ENCODE measurements at regions not wholly inside any gene's neighbourhood (a gene's known extent, or its start where the extent isn't known, plus 50 kb on each side); places are given as distances from the start of the nearest gene placed in this dataset.

DNA sequence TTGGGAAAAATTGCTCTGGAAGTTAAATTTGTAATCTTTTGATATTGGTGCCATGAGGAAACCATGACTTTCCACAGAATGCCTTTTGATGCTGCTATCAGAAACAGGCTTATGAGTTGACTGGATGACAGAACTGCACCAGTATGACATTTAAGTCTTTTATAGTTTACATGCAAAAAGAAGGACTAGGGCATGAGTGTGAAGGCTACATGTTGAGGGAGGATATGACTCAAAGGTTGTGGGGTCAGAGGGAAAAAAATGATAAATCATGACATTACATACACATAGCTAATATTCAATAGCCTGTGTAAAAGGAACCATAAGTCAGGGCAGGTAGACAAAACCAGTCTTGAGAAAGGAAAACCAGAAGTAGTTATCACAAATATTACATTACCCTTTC is 182.2 kb downstream of the COL12A1 start (continued):
- TF ChIP-seq, protein P1, sequence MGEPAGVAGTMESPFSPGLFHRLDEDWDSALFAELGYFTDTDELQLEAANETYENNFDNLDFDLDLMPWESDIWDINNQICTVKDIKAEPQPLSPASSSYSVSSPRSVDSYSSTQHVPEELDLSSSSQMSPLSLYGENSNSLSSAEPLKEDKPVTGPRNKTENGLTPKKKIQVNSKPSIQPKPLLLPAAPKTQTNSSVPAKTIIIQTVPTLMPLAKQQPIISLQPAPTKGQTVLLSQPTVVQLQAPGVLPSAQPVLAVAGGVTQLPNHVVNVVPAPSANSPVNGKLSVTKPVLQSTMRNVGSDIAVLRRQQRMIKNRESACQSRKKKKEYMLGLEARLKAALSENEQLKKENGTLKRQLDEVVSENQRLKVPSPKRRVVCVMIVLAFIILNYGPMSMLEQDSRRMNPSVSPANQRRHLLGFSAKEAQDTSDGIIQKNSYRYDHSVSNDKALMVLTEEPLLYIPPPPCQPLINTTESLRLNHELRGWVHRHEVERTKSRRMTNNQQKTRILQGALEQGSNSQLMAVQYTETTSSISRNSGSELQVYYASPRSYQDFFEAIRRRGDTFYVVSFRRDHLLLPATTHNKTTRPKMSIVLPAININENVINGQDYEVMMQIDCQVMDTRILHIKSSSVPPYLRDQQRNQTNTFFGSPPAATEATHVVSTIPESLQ (CRISPR knock-in tag; conservative IDR thresholded peaks at IDR 0.05), result no peak
- no peak for TF ChIP-seq HNRNPUL1 (IDR thresholded peaks at IDR 0.05; ENCODE audit: low read depth, low read length)
- no peak for TF ChIP-seq PAWR (CRISPR knock-in tag; IDR thresholded peaks at IDR 0.05; ENCODE audit: borderline replicate concordance)
- no peak for TF ChIP-seq HMG20B (CRISPR knock-in tag; conservative IDR thresholded peaks at IDR 0.05)

DNA sequence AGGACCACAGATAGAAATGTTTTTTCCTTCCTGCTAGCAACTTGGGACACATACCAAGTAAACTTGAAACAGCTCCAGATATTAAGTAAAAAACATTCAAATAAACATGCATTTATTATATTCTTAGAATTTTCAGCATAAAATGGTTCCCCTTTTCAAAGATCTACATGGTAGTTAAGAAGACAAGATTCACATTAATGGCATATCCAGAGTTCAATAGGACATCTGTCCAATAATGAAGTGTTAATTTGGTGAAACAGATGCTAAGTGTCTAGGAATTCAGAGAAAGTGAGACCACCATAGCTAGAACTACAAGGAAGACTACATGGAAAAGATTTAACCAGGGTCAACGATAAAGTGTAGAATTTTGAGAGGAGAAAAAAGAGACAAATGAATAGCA is 184.9 kb downstream of the COL12A1 start:
- DNase-seq (ENCODE audit: low spot score) (no peak), ATAC-seq (no peak), FAIRE-seq (no peak)
- TF ChIP-seq, protein P2, sequence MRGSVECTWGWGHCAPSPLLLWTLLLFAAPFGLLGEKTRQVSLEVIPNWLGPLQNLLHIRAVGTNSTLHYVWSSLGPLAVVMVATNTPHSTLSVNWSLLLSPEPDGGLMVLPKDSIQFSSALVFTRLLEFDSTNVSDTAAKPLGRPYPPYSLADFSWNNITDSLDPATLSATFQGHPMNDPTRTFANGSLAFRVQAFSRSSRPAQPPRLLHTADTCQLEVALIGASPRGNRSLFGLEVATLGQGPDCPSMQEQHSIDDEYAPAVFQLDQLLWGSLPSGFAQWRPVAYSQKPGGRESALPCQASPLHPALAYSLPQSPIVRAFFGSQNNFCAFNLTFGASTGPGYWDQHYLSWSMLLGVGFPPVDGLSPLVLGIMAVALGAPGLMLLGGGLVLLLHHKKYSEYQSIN (CRISPR knock-in tag; IDR thresholded peaks at IDR 0.05; ENCODE audit: borderline replicate concordance), result no peak
- TF ChIP-seq, protein P3, sequence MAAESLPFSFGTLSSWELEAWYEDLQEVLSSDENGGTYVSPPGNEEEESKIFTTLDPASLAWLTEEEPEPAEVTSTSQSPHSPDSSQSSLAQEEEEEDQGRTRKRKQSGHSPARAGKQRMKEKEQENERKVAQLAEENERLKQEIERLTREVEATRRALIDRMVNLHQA (CRISPR knock-in tag; IDR thresholded peaks at IDR 0.05), result no peak
- TF ChIP-seq RARA (CRISPR knock-in tag; IDR thresholded peaks at IDR 0.05) (no peak), FOSL2 (CRISPR knock-in tag; IDR thresholded peaks at IDR 0.05) (no peak), JUND (CRISPR knock-in tag; IDR thresholded peaks at IDR 0.05) (no peak), FOXC1 (CRISPR knock-in tag; IDR thresholded peaks at IDR 0.05; ENCODE audit: borderline replicate concordance) (no peak), ZNF296 (CRISPR knock-in tag; conservative IDR thresholded peaks at IDR 0.05) (no peak), ATRX (CRISPR knock-in tag; IDR thresholded peaks at IDR 0.05; ENCODE audit: borderline replicate concordance) (no peak)
- TF ChIP-seq, protein P4, sequence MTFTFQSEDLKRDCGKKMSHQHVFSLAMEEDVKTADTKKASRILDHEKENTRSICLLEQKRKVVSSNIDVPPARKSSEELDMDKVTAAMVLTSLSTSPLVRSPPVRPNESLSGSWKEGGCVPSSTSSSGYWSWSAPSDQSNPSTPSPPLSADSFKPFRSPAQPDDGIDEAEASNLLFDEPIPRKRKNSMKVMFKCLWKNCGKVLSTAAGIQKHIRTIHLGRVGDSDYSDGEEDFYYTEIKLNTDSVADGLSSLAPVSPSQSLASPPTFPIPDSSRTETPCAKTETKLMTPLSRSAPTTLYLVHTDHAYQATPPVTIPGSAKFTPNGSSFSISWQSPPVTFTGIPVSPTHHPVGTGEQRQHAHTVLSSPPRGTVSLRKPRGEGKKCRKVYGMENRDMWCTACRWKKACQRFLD (CRISPR knock-in tag; IDR thresholded peaks at IDR 0.05; ENCODE audit: borderline replicate concordance), result no peak
- TF ChIP-seq, protein P5, sequence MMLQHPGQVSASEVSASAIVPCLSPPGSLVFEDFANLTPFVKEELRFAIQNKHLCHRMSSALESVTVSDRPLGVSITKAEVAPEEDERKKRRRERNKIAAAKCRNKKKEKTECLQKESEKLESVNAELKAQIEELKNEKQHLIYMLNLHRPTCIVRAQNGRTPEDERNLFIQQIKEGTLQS (CRISPR knock-in tag; IDR thresholded peaks at IDR 0.05), result no peak
- H3K36me3 ChIP-seq (replicated peaks in 1 of 2; ENCODE audit: control insufficient read depth in 1 of 2, insufficient read depth in 2 of 2, low read length in 2 of 2), result no peaks in the 10 kb centered on the region
- intact Hi-C loops (cut with micrococcal nuclease; ENCODE audit: unreplicated experiment), result no loop called here
- no peak overlapping the region for H2AFZ ChIP-seq (ENCODE audit: low read length)
- no peak overlapping the region for H3K27ac ChIP-seq (ENCODE audit: extremely low read length, insufficient read depth, low read length)
- H3K4me3 ChIP-seq (replicated peaks in 1 of 3; ENCODE audit: insufficient read depth in 1 of 3, low read depth in 2 of 3, low read length in 3 of 3), result no peak overlapping the region
- 3% methylated on average over 1 of the region's 1 CpG for WGBS (ENCODE audit: low lambda C conversion rate)
- BruUV-seq (replicated peaks), result no TSS peak
- POLR2A ChIA-PET, result no interaction called here
- CTCF ChIA-PET (ENCODE audit: low intra/inter-chr PET ratio, low total read pairs), result no interaction called here
- no peaks in the 10 kb centered on the region for H4K20me1 ChIP-seq (ENCODE audit: insufficient read depth, low read length)
- no peaks in the 10 kb centered on the region for H3K9me3 ChIP-seq (ENCODE audit: low read length)
- in situ Hi-C loops (cut with HindIII; ENCODE audit: extremely low pct_ligation_motif_present, low pct_unique_long_range_greater_than_20kb), result no loop called here
- no peaks in the 10 kb centered on the region for H3K79me2 ChIP-seq (ENCODE audit: insufficient read depth, low read length)
- no peak overlapping the region for H3K9ac ChIP-seq (ENCODE audit: insufficient read depth, low read depth, low read length)
- H3K27me3 ChIP-seq (ENCODE audit: control insufficient read depth in 1 of 2, insufficient read depth in 2 of 2, low read length in 2 of 2), result no peaks in the 10 kb centered on the region
- no peaks in the 10 kb centered on the region for H3K4me1 ChIP-seq (ENCODE audit: insufficient read depth, low read length)
- no peak overlapping the region for H3K4me2 ChIP-seq (ENCODE audit: low read depth, low read length)

All from HepG2 (cell line).